GM19395 (cell line): ENCODE measurements at regions not wholly inside any gene's neighbourhood (a gene's known extent, or its start where the extent isn't known, plus 50 kb on each side); places are given as distances from the start of the nearest gene placed in this dataset.
"Not testable (repeated sequence)": the region's sequence is repeated elsewhere in the genome, so short reads cannot be mapped to it uniquely, and the experiment has no call there.

Experiments used
- ATAC-seq: cut with Tn5 transposase; IDR thresholded peaks from one replicate; pipeline ENCODE4 v1.9.1; 2021; ENCODE audit warnings: mild to moderate bottlenecking, moderate library complexity; ENCODE audit not compliant: unreplicated experiment

GRCh38 chr20:48213635-48214034 is 428.4 kb upstream of the SULF2 start:
- ATAC-seq: not testable (repeated sequence)

GRCh38 chr20:48212806-48213509 is 427.7 kb upstream of the SULF2 start:
- no peak for ATAC-seq

GRCh38 chr20:48211847-48212246 is 426.6 kb upstream of the SULF2 start:
- ATAC-seq: no peak

GRCh38 chr20:48211238-48211637 is 426.0 kb upstream of the SULF2 start:
- no peak for ATAC-seq

GRCh38 chr20:48210111-48211027 is 425.1 kb upstream of the SULF2 start:
- ATAC-seq: no peak

- ATAC-seq: no peak
These were observed 423.8 kb upstream of the SULF2 start for GRCh38 chr20:48209102-48209501.

- no peak for ATAC-seq
These were observed 422.9 kb upstream of the SULF2 start for GRCh38 chr20:48208176-48208575.

- ATAC-seq: no peak
These were observed 422.2 kb upstream of the SULF2 start for GRCh38 chr20:48207505-48207904.

- ATAC-seq: no peak
These were observed 420.5 kb upstream of the SULF2 start for GRCh38 chr20:48205786-48206185.

- no peak for ATAC-seq
These were observed 420.1 kb upstream of the SULF2 start for GRCh38 chr20:48205281-48205782.

GRCh38 chr20:48204499-48204898 is 419.2 kb upstream of the SULF2 start:
- no peak for ATAC-seq

GRCh38 chr20:48203252-48203651 is 418.0 kb upstream of the SULF2 start:
- no peak for ATAC-seq

GRCh38 chr20:48202334-48203113 is 417.2 kb upstream of the SULF2 start:
- ATAC-seq: no peak

- no peak for ATAC-seq
These were observed 416.6 kb upstream of the SULF2 start for GRCh38 chr20:48201885-48202284.

GRCh38 chr20:48201188-48201587 is 415.9 kb upstream of the SULF2 start:
- ATAC-seq: no peak

- ATAC-seq: no peak
These were observed 413.7 kb upstream of the SULF2 start for GRCh38 chr20:48198929-48199451.

- ATAC-seq: no peak
These were observed 411.8 kb upstream of the SULF2 start for GRCh38 chr20:48197066-48197465.

GRCh38 chr20:48196486-48196885 is 411.2 kb upstream of the SULF2 start:
- ATAC-seq: no peak

GRCh38 chr20:48196001-48196400 is 410.7 kb upstream of the SULF2 start:
- no peak for ATAC-seq

GRCh38 chr20:48195121-48195870 is 410.0 kb upstream of the SULF2 start:
- no peak for ATAC-seq
